G401 (cell line): ENCODE measurements at regions not wholly inside any gene's neighbourhood (a gene's known extent, or its start where the extent isn't known, plus 50 kb on each side); places are given as distances from the start of the nearest gene placed in this dataset.

Experiments
- DNase-seq: peaks from one replicate; pipeline ENCODE4 v3.0.0-alpha.2; 2015; ENCODE audit warnings: low spot score
- in situ Hi-C: cut with HindIII; loops from 2 replicates; pipeline ENCODE4 v1.10.0; 2016; ENCODE audit warnings: low sequenced_read_pairs, mixed read lengths

- in situ Hi-C loops = no loop called here
- DNase-seq = no peak
Observed at GRCh38 chr13:26948353-26948752, 187.8 kb upstream of the GPR12 start.

- in situ Hi-C loops = no loop called here
- DNase-seq = peak; percentile 80
Observed at GRCh38 chr13:26946684-26947343, 186.2 kb upstream of the GPR12 start.

GRCh38 chr13:26943748-26944147 lies 183.2 kb upstream of the GPR12 start:
- in situ Hi-C loops = no loop called here
- no peak for DNase-seq

GRCh38 chr13:26942184-26942583 lies 181.6 kb upstream of the GPR12 start:
- in situ Hi-C loops = no loop called here
- no peak for DNase-seq

- no peak for DNase-seq
- in situ Hi-C loops = no loop called here
Observed at GRCh38 chr13:26941345-26942174, 181.0 kb upstream of the GPR12 start.

- no peak for DNase-seq
Observed at GRCh38 chr13:26934096-26934495, 173.5 kb upstream of the GPR12 start.

GRCh38 chr13:26932465-26932864 lies 171.9 kb upstream of the GPR12 start:
- in situ Hi-C loops = no loop called here
- DNase-seq = no peak

More at GRCh38 chr13:26934096-26934495, 173.5 kb upstream of the GPR12 start:
- in situ Hi-C loops = no loop called here

GRCh38 chr13:26929971-26930730 lies 169.6 kb upstream of the GPR12 start:
- in situ Hi-C loops = no loop called here

GRCh38 chr13:26927511-26927910 lies 166.9 kb upstream of the GPR12 start:
- DNase-seq = no peak
- in situ Hi-C loops = no loop called here

More at GRCh38 chr13:26929971-26930730, 169.6 kb upstream of the GPR12 start:
- peak; percentile 80 for DNase-seq

- no peak for DNase-seq
- in situ Hi-C loops = no loop called here
Observed at GRCh38 chr13:26926371-26926770, 165.8 kb upstream of the GPR12 start.

GRCh38 chr13:26923824-26924605 lies 163.4 kb upstream of the GPR12 start:
- DNase-seq = no peak

GRCh38 chr13:26921918-26922317 lies 161.3 kb upstream of the GPR12 start:
- DNase-seq = no peak
- in situ Hi-C loops = no loop called here

More at GRCh38 chr13:26923824-26924605, 163.4 kb upstream of the GPR12 start:
- in situ Hi-C loops = no loop called here

GRCh38 chr13:26920614-26921355 lies 160.2 kb upstream of the GPR12 start:
- in situ Hi-C loops = no loop called here
- DNase-seq = no peak

- DNase-seq = no peak
- in situ Hi-C loops = no loop called here
Observed at GRCh38 chr13:26919732-26920131, 159.1 kb upstream of the GPR12 start.

GRCh38 chr13:26919311-26919710 lies 158.7 kb upstream of the GPR12 start:
- in situ Hi-C loops = no loop called here
- DNase-seq = no peak

- in situ Hi-C loops = no loop called here
- no peak for DNase-seq
Observed at GRCh38 chr13:26914624-26915023, 154.0 kb upstream of the GPR12 start.

GRCh38 chr13:26914148-26914547 lies 153.6 kb upstream of the GPR12 start:
- in situ Hi-C loops = no loop called here
- DNase-seq = no peak

- DNase-seq = no peak
- in situ Hi-C loops = no loop called here
Observed at GRCh38 chr13:26910754-26911465, 150.3 kb upstream of the GPR12 start.
